MM.1S (cell line): ENCODE measurements at regions not wholly inside any gene's neighbourhood (a gene's known extent, or its start where the extent isn't known, plus 50 kb on each side); places are given as distances from the start of the nearest gene placed in this dataset.
A peak's percentile ranks its signal among the peaks of the same experiment; 100 is the strongest.

Experiments used
- DNase-seq: peaks from one replicate; pipeline ENCODE4 v3.0.0-alpha.2; 2015
- H2AFZ ChIP-seq: fragments of 300-600 bp; sonication (generic); 2 replicates; pipeline ENCODE4 v1.6.0; 2016; ENCODE audit warnings: antibody characterized with exemption, low read length
- H3F3A ChIP-seq: fragments of 300-600 bp; sonication (generic); 2 replicates; pipeline ENCODE4 v1.6.1; 2016; ENCODE audit warnings: mild to moderate bottlenecking, antibody characterized with exemption, low read length, moderate library complexity, mixed read lengths; ENCODE audit not compliant: insufficient read depth
- H3K27ac ChIP-seq: fragments of 300-600 bp; sonication (generic); 2 replicates; pipeline ENCODE4 v1.5.1; 2016; ENCODE audit warnings: mild to moderate bottlenecking, low read length
- H3K27me3 ChIP-seq: fragments of 300-600 bp; sonication (generic); replicated peaks from 2 replicates; pipeline ENCODE4 v1.6.0; 2016; ENCODE audit warnings: low read length; ENCODE audit not compliant: insufficient read depth
- H3K36me3 ChIP-seq: fragments of 300-600 bp; sonication (generic); replicated peaks from 2 replicates; pipeline ENCODE4 v1.6.1; 2016; ENCODE audit warnings: mild to moderate bottlenecking, low read length, mixed read lengths; ENCODE audit not compliant: insufficient read depth
- H3K4me1 ChIP-seq: fragments of 300-600 bp; sonication (generic); 2 replicates; pipeline ENCODE4 v1.6.1; 2016; ENCODE audit warnings: low read length, mixed read lengths
- H3K4me2 ChIP-seq: fragments of 300-600 bp; sonication (generic); 2 replicates; pipeline ENCODE4 v1.6.0; 2016; ENCODE audit warnings: low read depth, low read length
- H3K4me3 ChIP-seq: fragments of 300-600 bp; sonication (generic); 2 replicates; pipeline ENCODE4 v1.5.1; 2016; ENCODE audit warnings: low read length, mixed read lengths
- H3K79me2 ChIP-seq: fragments of 300-600 bp; sonication (generic); 2 replicates; pipeline ENCODE4 v1.6.1; 2016; ENCODE audit warnings: mixed run types, low read length, mixed read lengths
- H3K9ac ChIP-seq: fragments of 300-600 bp; sonication (generic); 2 replicates; pipeline ENCODE4 v1.6.1; 2016; ENCODE audit warnings: low read length, mixed read lengths
- H3K9me2 ChIP-seq: fragments of 300-600 bp; sonication (generic); replicated peaks from 2 replicates; pipeline ENCODE4 v1.6.1; 2016; ENCODE audit warnings: mild to moderate bottlenecking, low read length, mixed read lengths; ENCODE audit not compliant: insufficient read depth
- H3K9me3 ChIP-seq: fragments of 300-600 bp; sonication (generic); replicated peaks from 2 replicates; pipeline ENCODE4 v1.6.1; 2016; ENCODE audit warnings: mild to moderate bottlenecking, low read length, mixed read lengths; ENCODE audit not compliant: insufficient read depth
- H4K20me1 ChIP-seq: fragments of 300-600 bp; sonication (generic); 2 replicates; pipeline ENCODE4 v1.6.1; 2016; ENCODE audit warnings: mild to moderate bottlenecking, low read length, moderate library complexity, mixed read lengths; ENCODE audit not compliant: insufficient read depth
- EZH2 ChIP-seq: fragments of 300-600 bp; sonication (generic); optimal IDR thresholded peaks from 2 replicates; pipeline ENCODE3; 2017; ENCODE audit warnings: low read depth, mild to moderate bottlenecking, antibody characterized with exemption, low read length, mixed read lengths
- EZH2phosphoT487 ChIP-seq: fragments of 300-600 bp; sonication (generic); IDR thresholded peaks from 2 replicates; pipeline ENCODE4 v1.6.1; 2018; ENCODE audit warnings: antibody characterized with exemption, low read length
- TF ChIP-seq, protein P1 (sequence below): fragments of 300-600 bp; sonication (generic); IDR thresholded peaks from 2 replicates; pipeline ENCODE4 v1.5.1; 2016; ENCODE audit warnings: antibody characterized with exemption, low read length, mixed read lengths

DNA sequence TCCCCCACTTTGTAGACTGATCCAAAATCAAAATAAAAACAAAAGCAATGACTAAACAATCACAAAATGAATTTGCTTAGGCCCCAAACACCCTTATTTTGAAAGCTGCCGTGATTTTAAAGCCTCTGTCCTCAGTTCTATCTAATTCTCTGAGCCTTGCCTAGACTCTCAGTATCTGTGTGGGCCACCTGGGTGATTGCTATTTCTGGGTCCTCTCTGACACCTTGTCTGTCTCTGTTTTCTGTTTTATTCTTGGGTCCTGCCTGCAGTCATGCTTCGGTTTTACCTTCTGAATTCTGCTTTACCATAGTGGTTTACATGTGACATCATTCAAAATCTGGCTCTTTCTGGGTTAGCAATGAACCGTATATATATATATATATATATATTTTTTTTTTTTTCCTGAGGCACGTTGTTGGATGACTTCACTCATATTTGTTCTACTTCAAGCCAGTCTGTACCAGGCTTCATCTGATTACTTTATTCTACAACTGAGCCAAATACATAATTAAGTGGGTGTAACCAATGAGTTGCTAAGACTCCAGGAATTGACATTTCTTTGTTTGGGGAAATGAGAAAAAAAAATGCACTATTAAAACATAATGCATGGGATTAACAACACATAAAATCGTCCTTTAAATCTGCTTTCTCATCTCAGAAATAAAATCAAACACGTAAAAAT lies 710.7 kb upstream of the SLIT2 start:
- H3K4me2 ChIP-seq = peak overlapping the region; percentile 33
- no peaks in the 10 kb centered on the region for H3K9me3 ChIP-seq
- H2AFZ ChIP-seq = peak overlapping the region; percentile 17; the same call in 1 of the 2 replicates
- DNase-seq = peak; percentile 64
- no peaks in the 10 kb centered on the region for H4K20me1 ChIP-seq
- H3K79me2 ChIP-seq = no peaks in the 10 kb centered on the region
- TF ChIP-seq EZH2 (no peak), EZH2phosphoT487 (no peak)
- TF ChIP-seq, protein P1, sequence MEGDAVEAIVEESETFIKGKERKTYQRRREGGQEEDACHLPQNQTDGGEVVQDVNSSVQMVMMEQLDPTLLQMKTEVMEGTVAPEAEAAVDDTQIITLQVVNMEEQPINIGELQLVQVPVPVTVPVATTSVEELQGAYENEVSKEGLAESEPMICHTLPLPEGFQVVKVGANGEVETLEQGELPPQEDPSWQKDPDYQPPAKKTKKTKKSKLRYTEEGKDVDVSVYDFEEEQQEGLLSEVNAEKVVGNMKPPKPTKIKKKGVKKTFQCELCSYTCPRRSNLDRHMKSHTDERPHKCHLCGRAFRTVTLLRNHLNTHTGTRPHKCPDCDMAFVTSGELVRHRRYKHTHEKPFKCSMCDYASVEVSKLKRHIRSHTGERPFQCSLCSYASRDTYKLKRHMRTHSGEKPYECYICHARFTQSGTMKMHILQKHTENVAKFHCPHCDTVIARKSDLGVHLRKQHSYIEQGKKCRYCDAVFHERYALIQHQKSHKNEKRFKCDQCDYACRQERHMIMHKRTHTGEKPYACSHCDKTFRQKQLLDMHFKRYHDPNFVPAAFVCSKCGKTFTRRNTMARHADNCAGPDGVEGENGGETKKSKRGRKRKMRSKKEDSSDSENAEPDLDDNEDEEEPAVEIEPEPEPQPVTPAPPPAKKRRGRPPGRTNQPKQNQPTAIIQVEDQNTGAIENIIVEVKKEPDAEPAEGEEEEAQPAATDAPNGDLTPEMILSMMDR = no peak
- H3K27me3 ChIP-seq = no peaks in the 10 kb centered on the region
- no peaks in the 10 kb centered on the region for H3K36me3 ChIP-seq
- H3K9me2 ChIP-seq = no peaks in the 10 kb centered on the region
- peak overlapping the region; percentile 33; the same call in 1 of the 2 replicates for H3K27ac ChIP-seq
- 0 out of 2 replicates have a peak overlapping the region, but pooled peaks have one; percentile 4 for H3K4me3 ChIP-seq
- no peak overlapping the region for H3K9ac ChIP-seq
- H3K4me1 ChIP-seq = peaks cover 11% of the 10 kb centered on the region
- H3F3A ChIP-seq = no peaks in the 10 kb centered on the region

DNA sequence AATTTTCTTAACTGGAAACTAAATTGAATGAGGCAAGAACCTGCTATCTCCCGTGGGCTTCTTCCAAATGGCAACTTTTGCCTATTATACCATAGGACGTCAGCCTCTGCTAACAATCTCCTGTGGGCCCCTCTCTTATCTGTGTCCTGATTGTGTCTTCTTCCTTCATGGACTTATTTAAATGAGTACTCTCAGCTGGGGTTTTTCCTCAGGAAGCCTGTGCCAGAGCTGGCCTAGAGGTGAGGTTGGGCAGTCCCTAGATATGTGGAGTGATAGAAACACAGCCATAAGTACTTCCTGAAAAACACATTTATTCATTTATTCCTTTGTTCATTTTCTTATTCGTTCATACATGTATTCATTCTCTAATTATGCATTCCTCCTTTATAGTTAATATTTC lies 712.5 kb upstream of the SLIT2 start:
- Histone ChIP-seq H3K4me1 (peaks cover 11% of the 10 kb centered on the region), H3K27me3 (no peaks in the 10 kb centered on the region), H3K9ac (no peak overlapping the region), H3K36me3 (no peaks in the 10 kb centered on the region), H3K4me3 (no peak overlapping the region), H3K9me3 (no peaks in the 10 kb centered on the region), H3K4me2 (no peak overlapping the region), H2AFZ (no peak overlapping the region), H3F3A (no peaks in the 10 kb centered on the region), H4K20me1 (no peaks in the 10 kb centered on the region), H3K79me2 (no peaks in the 10 kb centered on the region), H3K27ac (no peak overlapping the region), H3K9me2 (no peaks in the 10 kb centered on the region)
- TF ChIP-seq EZH2phosphoT487 = no peak
- TF ChIP-seq, protein P1 = no peak
- TF ChIP-seq EZH2 = no peak
- no peak for DNase-seq

- H3K27ac ChIP-seq = no peak overlapping the region
- no peaks in the 10 kb centered on the region for H3K36me3 ChIP-seq
- H3K9ac ChIP-seq = no peak overlapping the region
- DNase-seq = no peak
- no peak overlapping the region for H2AFZ ChIP-seq
- TF ChIP-seq EZH2 = no peak
- TF ChIP-seq EZH2phosphoT487 = no peak
- TF ChIP-seq, protein P1 = no peak
- no peaks in the 10 kb centered on the region for H3K9me2 ChIP-seq
- no peaks in the 10 kb centered on the region for H3F3A ChIP-seq
- no peaks in the 10 kb centered on the region for H3K9me3 ChIP-seq
- no peaks in the 10 kb centered on the region for H3K27me3 ChIP-seq
- no peaks in the 10 kb centered on the region for H3K4me1 ChIP-seq
- H4K20me1 ChIP-seq = no peaks in the 10 kb centered on the region
- no peaks in the 10 kb centered on the region for H3K79me2 ChIP-seq
- H3K4me2 ChIP-seq = no peak overlapping the region
- no peak overlapping the region for H3K4me3 ChIP-seq
Measured at GRCh38 chr4:19534159-19534558, 717.5 kb upstream of the SLIT2 start.
